ENCODE measurements at regions not wholly inside any gene's neighbourhood (a gene's known extent, or its start where the extent isn't known, plus 50 kb on each side); places are given as distances from the start of the nearest gene placed in this dataset.

GRCh38 chr6:21527731-21528130, 65.8 kb upstream of the SOX4 start:
- no peaks in the 10 kb centered on the region for H3K36me3 Mint-ChIP-seq
- TF ChIP-seq, protein P1, sequence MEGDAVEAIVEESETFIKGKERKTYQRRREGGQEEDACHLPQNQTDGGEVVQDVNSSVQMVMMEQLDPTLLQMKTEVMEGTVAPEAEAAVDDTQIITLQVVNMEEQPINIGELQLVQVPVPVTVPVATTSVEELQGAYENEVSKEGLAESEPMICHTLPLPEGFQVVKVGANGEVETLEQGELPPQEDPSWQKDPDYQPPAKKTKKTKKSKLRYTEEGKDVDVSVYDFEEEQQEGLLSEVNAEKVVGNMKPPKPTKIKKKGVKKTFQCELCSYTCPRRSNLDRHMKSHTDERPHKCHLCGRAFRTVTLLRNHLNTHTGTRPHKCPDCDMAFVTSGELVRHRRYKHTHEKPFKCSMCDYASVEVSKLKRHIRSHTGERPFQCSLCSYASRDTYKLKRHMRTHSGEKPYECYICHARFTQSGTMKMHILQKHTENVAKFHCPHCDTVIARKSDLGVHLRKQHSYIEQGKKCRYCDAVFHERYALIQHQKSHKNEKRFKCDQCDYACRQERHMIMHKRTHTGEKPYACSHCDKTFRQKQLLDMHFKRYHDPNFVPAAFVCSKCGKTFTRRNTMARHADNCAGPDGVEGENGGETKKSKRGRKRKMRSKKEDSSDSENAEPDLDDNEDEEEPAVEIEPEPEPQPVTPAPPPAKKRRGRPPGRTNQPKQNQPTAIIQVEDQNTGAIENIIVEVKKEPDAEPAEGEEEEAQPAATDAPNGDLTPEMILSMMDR (IDR thresholded peaks at IDR 0.05; ENCODE audit: unreplicated experiment), result no peak
- DNase-seq (ENCODE audit: low spot score in 2 of 2, unreplicated experiment in 2 of 2), result no peak
- H3K27ac Mint-ChIP-seq, result no peak overlapping the region
- H3K9me3 Mint-ChIP-seq, result no peaks in the 10 kb centered on the region
- H3K27me3 Mint-ChIP-seq (ENCODE audit: low read depth), result no peaks in the 10 kb centered on the region
- H3K4me3 Mint-ChIP-seq, result no peak overlapping the region
- peaks cover 6% of the 10 kb centered on the region for H3K4me1 Mint-ChIP-seq

DNA sequence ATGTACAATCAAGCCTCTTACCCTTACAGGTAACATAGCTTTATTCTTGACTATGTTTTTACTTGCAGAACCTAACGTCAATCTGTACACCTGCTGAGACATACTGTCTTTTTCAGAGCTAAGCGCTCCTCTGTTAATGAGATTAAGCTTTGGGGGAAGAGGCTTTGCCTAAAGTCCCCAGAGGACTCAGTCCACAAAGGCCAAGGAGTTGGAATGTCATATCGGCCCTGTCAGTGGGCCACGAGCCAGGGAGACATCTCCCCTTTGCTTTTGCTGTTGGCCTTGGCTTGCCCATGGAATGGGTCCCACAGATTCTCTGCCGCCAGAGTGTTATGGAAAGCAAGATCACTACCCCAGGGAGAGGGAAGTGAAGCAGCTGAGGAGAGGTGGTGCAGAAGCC, 64.1 kb upstream of the SOX4 start:
- no peaks in the 10 kb centered on the region for H3K9me3 Mint-ChIP-seq
- TF ChIP-seq, protein P1 (IDR thresholded peaks at IDR 0.05; ENCODE audit: unreplicated experiment), result no peak
- no peak overlapping the region for H3K27ac Mint-ChIP-seq
- H3K4me3 Mint-ChIP-seq, result no peak overlapping the region
- no peaks in the 10 kb centered on the region for H3K27me3 Mint-ChIP-seq (ENCODE audit: low read depth)
- H3K4me1 Mint-ChIP-seq, result peaks cover 10% of the 10 kb centered on the region
- no peaks in the 10 kb centered on the region for H3K36me3 Mint-ChIP-seq
- no peak for DNase-seq (ENCODE audit: low spot score in 2 of 2, unreplicated experiment in 2 of 2)

DNA sequence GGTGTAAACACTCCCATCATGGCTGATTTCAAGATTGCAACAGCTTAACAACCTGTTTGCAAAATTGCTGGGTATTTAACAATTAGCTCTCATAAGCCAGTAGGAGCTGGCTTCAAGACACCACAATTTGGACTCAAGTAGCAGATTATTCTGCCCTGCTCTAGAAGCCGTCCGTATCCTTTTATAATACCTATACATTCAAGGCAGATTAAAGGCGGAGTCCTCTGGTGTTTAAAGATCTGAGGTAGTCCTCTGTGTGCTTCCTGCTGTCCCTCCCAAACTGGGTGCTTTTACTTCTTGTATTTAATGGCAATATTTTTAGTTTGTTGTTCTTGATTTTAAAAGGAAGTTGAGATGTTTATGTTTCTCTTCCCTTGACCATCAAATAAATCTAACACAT, 62.2 kb upstream of the SOX4 start:
- Mint-ChIP-seq H3K27me3 (ENCODE audit: low read depth) (no peaks in the 10 kb centered on the region), H3K9me3 (no peaks in the 10 kb centered on the region), H3K27ac (no peak overlapping the region), H3K36me3 (no peaks in the 10 kb centered on the region), H3K4me3 (no peak overlapping the region), H3K4me1 (peaks cover 13% of the 10 kb centered on the region)
- DNase-seq (ENCODE audit: low spot score in 2 of 2, unreplicated experiment in 2 of 2), result no peak
- TF ChIP-seq, protein P1 (IDR thresholded peaks at IDR 0.05; ENCODE audit: unreplicated experiment), result no peak

GRCh38 chr6:21533678-21534077, 59.9 kb upstream of the SOX4 start:
- Mint-ChIP-seq H3K4me3 (no peak overlapping the region), H3K27ac (no peak overlapping the region)
- no peak for DNase-seq (ENCODE audit: low spot score in 2 of 2, unreplicated experiment in 2 of 2)

DNA sequence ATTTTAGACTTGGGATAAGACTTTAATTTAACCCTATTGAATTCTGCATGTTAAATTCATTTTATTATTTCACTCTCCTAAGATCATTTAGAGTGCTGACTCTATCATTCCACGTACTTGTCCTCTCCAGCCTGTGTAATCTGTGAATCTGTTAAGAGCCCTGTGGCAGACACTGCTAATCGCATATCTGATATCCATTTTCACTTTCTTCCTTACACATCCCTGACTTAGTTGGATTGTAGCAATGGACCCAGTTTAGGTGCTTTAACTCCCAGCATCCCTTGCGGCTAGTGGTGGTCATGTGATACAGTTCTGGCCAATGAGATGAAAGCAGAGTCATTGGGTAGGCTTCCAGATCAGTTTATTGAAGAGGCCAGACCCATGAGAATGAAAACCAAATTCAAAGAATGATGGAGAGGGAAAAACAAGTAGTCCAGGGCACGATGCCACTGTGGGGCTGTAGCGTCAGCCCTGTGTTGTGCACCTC, 57.2 kb upstream of the SOX4 start:
- Mint-ChIP-seq H3K27me3 (ENCODE audit: low read depth) (no peaks in the 10 kb centered on the region), H3K36me3 (no peaks in the 10 kb centered on the region), H3K9me3 (no peaks in the 10 kb centered on the region), H3K27ac (no peak overlapping the region), H3K4me3 (no peak overlapping the region), H3K4me1 (peaks cover 26% of the 10 kb centered on the region)
- TF ChIP-seq, protein P1 (IDR thresholded peaks at IDR 0.05; ENCODE audit: unreplicated experiment), result no peak
- DNase-seq (ENCODE audit: low spot score in 2 of 2, unreplicated experiment in 2 of 2), result no peak

More at GRCh38 chr6:21533678-21534077, 59.9 kb upstream of the SOX4 start:
- TF ChIP-seq, protein P1 (IDR thresholded peaks at IDR 0.05; ENCODE audit: unreplicated experiment), result no peak
- Mint-ChIP-seq H3K36me3 (no peaks in the 10 kb centered on the region), H3K9me3 (no peaks in the 10 kb centered on the region), H3K4me1 (peaks cover 24% of the 10 kb centered on the region), H3K27me3 (ENCODE audit: low read depth) (no peaks in the 10 kb centered on the region)

GRCh38 chr6:21537637-21538036, 55.9 kb upstream of the SOX4 start:
- Mint-ChIP-seq H3K36me3 (no peaks in the 10 kb centered on the region), H3K4me3 (no peak overlapping the region), H3K27ac (no peak overlapping the region), H3K9me3 (peaks cover 4% of the 10 kb centered on the region), H3K27me3 (ENCODE audit: low read depth) (no peaks in the 10 kb centered on the region), H3K4me1 (peaks cover 26% of the 10 kb centered on the region)
- DNase-seq (ENCODE audit: low spot score in 2 of 2, unreplicated experiment in 2 of 2), result no peak
- TF ChIP-seq, protein P1 (IDR thresholded peaks at IDR 0.05; ENCODE audit: unreplicated experiment), result no peak

Data from mesothelial cell of epicardium (in vitro differentiated cells).